HepG2 (cell line): ENCODE measurements at regions not wholly inside any gene's neighbourhood (a gene's known extent, or its start where the extent isn't known, plus 50 kb on each side); places are given as distances from the start of the nearest gene placed in this dataset.

Experiments
- CTCF ChIP-seq: sonication (generic); formaldehyde crosslinking; IDR thresholded peaks from 2 replicates; pipeline ENCODE4 v1.5.0; 2020; ENCODE audit warnings: mild to moderate bottlenecking, missing genetic modification reagents, moderate library complexity
- HDAC2 ChIP-seq: sonication (generic); formaldehyde crosslinking; IDR thresholded peaks from 2 replicates; pipeline ENCODE4 v1.4.0; 2020; ENCODE audit warnings: missing genetic modification reagents
- HNRNPL ChIP-seq: fragments of 200-400 bp; formaldehyde crosslinking; IDR thresholded peaks from 2 replicates; pipeline ENCODE4 v1.6.1; 2017; ENCODE audit warnings: mild to moderate bottlenecking, low read depth, low read length
- MNT ChIP-seq: fragments of 450-650 bp; IDR thresholded peaks from 2 replicates; pipeline ENCODE4 v1.6.1; 2016
- NFIC ChIP-seq: IDR thresholded peaks from 2 replicates; pipeline ENCODE4 v1.6.1; 2012; ENCODE audit warnings: mild to moderate bottlenecking, low read length, inconsistent platforms
- PCBP2 ChIP-seq: fragments of 200-400 bp; formaldehyde crosslinking; optimal IDR thresholded peaks from 2 replicates; pipeline ENCODE3; 2018; ENCODE audit warnings: low read length, low read depth; ENCODE audit not compliant: poor library complexity, severe bottlenecking
- RFX1 ChIP-seq: fragments of 450-650 bp; IDR thresholded peaks from 2 replicates; pipeline ENCODE4 v1.6.1; 2017
- STAT5B ChIP-seq: sonication (generic); formaldehyde crosslinking; IDR thresholded peaks from 2 replicates; pipeline ENCODE4 v1.4.0; 2020; ENCODE audit warnings: missing genetic modification reagents
- TCF7 ChIP-seq: sonication (generic); IDR thresholded peaks from 2 replicates; pipeline ENCODE4 v1.6.1; 2016; ENCODE audit warnings: antibody characterized with exemption, low read depth
- ZNF274 ChIP-seq: sonication (generic); formaldehyde crosslinking; IDR thresholded peaks from 2 replicates; pipeline ENCODE4 v1.5.1; 2020; ENCODE audit warnings: mild to moderate bottlenecking, missing genetic modification reagents
- ZNF709 ChIP-seq: sonication (generic); formaldehyde crosslinking; IDR thresholded peaks from 2 replicates; pipeline ENCODE4 v1.5.0; 2020; ENCODE audit warnings: mild to moderate bottlenecking, missing genetic modification reagents
- ZNF777 ChIP-seq: sonication (generic); formaldehyde crosslinking; IDR thresholded peaks from 2 replicates; pipeline ENCODE4 v1.4.0; 2020; ENCODE audit warnings: missing genetic modification reagents

- no peak for TF ChIP-seq CTCF (CRISPR knock-in tag)
- no peak for TF ChIP-seq ZNF709 (CRISPR knock-in tag)
- no peak for TF ChIP-seq RFX1
- TF ChIP-seq NFIC = no peak
- TF ChIP-seq ZNF274 (CRISPR knock-in tag) = no peak
- TF ChIP-seq HNRNPL = no peak
- no peak for TF ChIP-seq ZNF777 (CRISPR knock-in tag)
- TF ChIP-seq HDAC2 (CRISPR knock-in tag) = no peak
- no peak for TF ChIP-seq TCF7
- no peak for TF ChIP-seq MNT
- TF ChIP-seq PCBP2 = no peak
- TF ChIP-seq STAT5B = no peak
Measured at GRCh38 chr5:67262206-67262605, 65.6 kb upstream of the CD180 start.
